HCT116 (cell line): ENCODE measurements at regions not wholly inside any gene's neighbourhood (a gene's known extent, or its start where the extent isn't known, plus 50 kb on each side); places are given as distances from the start of the nearest gene placed in this dataset.

Experiments used
- ATAC-seq: fragments of 200-7000 bp; cut with Tn5 transposase; 2 replicates; pipeline ENCODE4 v1.9.1; 2020; ENCODE audit warnings: mild to moderate bottlenecking, moderate library complexity
- BruUV-seq: library from RNA; stranded (reverse); fragments of 400-500 nt; replicated peaks from 2 replicates; lab custom pipeline; 2021; lab: Mats Ljungman, UMichigan
- CTCF ChIA-PET: fragments of 300-600 bp; sonication (Branson Sonifier 250); formaldehyde crosslinking; loops from one replicate; lab custom pipeline; 2021; ENCODE audit warnings: antibody characterized with exemption; lab: Charles Lee
- POLR2A ChIA-PET: fragments of 300-600, 350-600 bp; sonication (Branson Sonifier 250); formaldehyde crosslinking; loops from one replicate; lab custom pipeline; 2021; ENCODE audit warnings: antibody characterized with exemption; lab: Charles Lee
- RAD21 ChIA-PET, 2 experiments: fragments of 300-600 bp; sonication (Branson Sonifier 250); formaldehyde crosslinking; loops; one replicate each; lab custom pipeline; 2023; ENCODE audit warnings: low total read pairs in 2 of 2; ENCODE audit not compliant: uncharacterized antibody in 2 of 2, unreplicated experiment in 2 of 2, low non-redundant PET in 1 of 2; lab: Charles Lee
- DNase-seq: peaks from one replicate; pipeline ENCODE4 v3.0.0-alpha.2; 2010; ENCODE audit warnings: low read depth, low spot score
- H2AFZ ChIP-seq: fragments of 200-600 bp; shearing (Covaris generic), sonication (generic); 2 replicates; pipeline ENCODE4 v1.6.1; 2017; ENCODE audit warnings: low read depth, mixed run types, mixed read lengths, antibody characterized with exemption, low read length; ENCODE audit not compliant: poor library complexity, severe bottlenecking
- H3K27ac ChIP-seq: 2 replicates; pipeline ENCODE4 v1.5.1; 2012; ENCODE audit warnings: low read depth, low read length
- H3K27me3 ChIP-seq: fragments of 200-600 bp; sonication (generic); 2 replicates; pipeline ENCODE4 v1.6.1; 2016; ENCODE audit warnings: mixed run types, low read length, mixed read lengths; ENCODE audit not compliant: insufficient read depth
- H3K36me3 ChIP-seq, 2 experiments: fragments of 200-500 bp in 1 of 2; fragments of 200-600 bp in 1 of 2; sonication (Bioruptor generic) in 1 of 2; sonication (generic) in 1 of 2; 2 replicates each; pipeline versions ENCODE4 v1.5.1 to v1.6.1; 2014 to 2016; ENCODE audit warnings: low read length in 2 of 2, inconsistent platforms in 1 of 2, mixed read lengths in 1 of 2, mixed run types in 1 of 2; ENCODE audit not compliant: insufficient read depth in 2 of 2, control insufficient read depth in 1 of 2
- H3K4me1 ChIP-seq, 2 experiments: fragments of 200-600 bp in 1 of 2; sonication (generic) in 1 of 2; 2 replicates each; pipeline versions ENCODE4 v1.5.1 to v1.6.1; 2012 to 2017; ENCODE audit warnings: low read length in 2 of 2, inconsistent platforms in 1 of 2, mild to moderate bottlenecking in 1 of 2, mixed read lengths in 1 of 2, mixed run types in 1 of 2, moderate library complexity in 1 of 2; ENCODE audit not compliant: insufficient read depth in 2 of 2, control insufficient read depth in 1 of 2
- H3K4me2 ChIP-seq: fragments of 200-600 bp; sonication (generic); 2 replicates; pipeline ENCODE4 v1.6.1; 2017; ENCODE audit warnings: mixed run types, low read length, mixed read lengths
- H3K4me3 ChIP-seq, 2 experiments: fragments of 200-600 bp in 1 of 2; sonication (generic) in 1 of 2; replicated peaks in 1 of 2; 2 replicates each; pipeline ENCODE4 v1.5.1; 2011 to 2016; ENCODE audit warnings: low read length in 2 of 2, control low read depth in 1 of 2, low read depth in 1 of 2, mild to moderate bottlenecking in 1 of 2, mixed read lengths in 1 of 2, mixed run types in 1 of 2
- H3K79me2 ChIP-seq: fragments of 200-600 bp; sonication (generic); 2 replicates; pipeline ENCODE4 v1.6.1; 2017; ENCODE audit warnings: mild to moderate bottlenecking, mixed run types, low read length, moderate library complexity, mixed read lengths; ENCODE audit not compliant: insufficient read depth
- H3K9ac ChIP-seq: fragments of 200-600 bp; sonication (generic); 2 replicates; pipeline ENCODE4 v1.6.1; 2016; ENCODE audit warnings: low read length, mixed read lengths
- H3K9me2 ChIP-seq: fragments of 200-600 bp; sonication (generic), shearing (Covaris generic); 2 replicates; pipeline ENCODE4 v1.6.1; 2017; ENCODE audit warnings: mixed run types, mild to moderate bottlenecking, moderate library complexity; ENCODE audit not compliant: insufficient read depth
- H3K9me3 ChIP-seq, 2 experiments: fragments of 200-500 bp in 1 of 2; fragments of 200-600 bp in 1 of 2; sonication (Bioruptor generic) in 1 of 2; sonication (generic) in 1 of 2; 2 replicates each; pipeline ENCODE4 v1.6.1; 2014 to 2017; ENCODE audit warnings: low read length in 2 of 2, mixed read lengths in 2 of 2, inconsistent platforms in 1 of 2, low read depth in 1 of 2, mild to moderate bottlenecking in 1 of 2, mixed run types in 1 of 2, moderate library complexity in 1 of 2; ENCODE audit not compliant: control insufficient read depth in 1 of 2, insufficient read depth in 1 of 2
- H4K20me1 ChIP-seq: fragments of 200-600 bp; sonication (generic), shearing (Covaris generic); 2 replicates; pipeline ENCODE4 v1.6.1; 2017; ENCODE audit warnings: mixed run types, mild to moderate bottlenecking, moderate library complexity; ENCODE audit not compliant: insufficient read depth
- CBX3 ChIP-seq: IDR thresholded peaks from 2 replicates; pipeline ENCODE4 v1.6.1; 2012; ENCODE audit warnings: low read depth
- CEBPB ChIP-seq: IDR thresholded peaks from 2 replicates; pipeline ENCODE4 v1.6.1; 2012; ENCODE audit warnings: low read depth
- CTCF ChIP-seq, 3 experiments: fragments of 200-600 bp in 1 of 3; sonication (generic) in 1 of 3; IDR thresholded peaks in 2 of 3; conservative IDR thresholded peaks in 1 of 3; 2 replicates each; pipeline ENCODE4 v1.5.1; 2012 to 2017; ENCODE audit warnings: low read depth in 2 of 3, low read length in 2 of 3, antibody characterized with exemption in 1 of 3, borderline replicate concordance in 1 of 3, control low read depth in 1 of 3, mild to moderate bottlenecking in 1 of 3, mixed read lengths in 1 of 3, mixed run types in 1 of 3, moderate library complexity in 1 of 3; ENCODE audit not compliant: insufficient read depth in 1 of 3
- EZH2phosphoT487 ChIP-seq: fragments of 200-600 bp; IDR thresholded peaks from 2 replicates; pipeline ENCODE4 v1.6.1; 2018; ENCODE audit warnings: antibody characterized with exemption, borderline replicate concordance
- FOSL1 ChIP-seq: IDR thresholded peaks from 2 replicates; pipeline ENCODE4 v1.6.1; 2012; ENCODE audit warnings: low read depth
- JUND ChIP-seq: IDR thresholded peaks from 2 replicates; pipeline ENCODE4 v1.6.1; 2012
- MAX ChIP-seq: IDR thresholded peaks from 2 replicates; pipeline ENCODE4 v1.6.1; 2012
- POLR2A ChIP-seq: IDR thresholded peaks from 2 replicates; pipeline ENCODE4 v1.7.0; 2011; ENCODE audit warnings: borderline replicate concordance; ENCODE audit not compliant: insufficient read depth, insufficient read length; ENCODE audit errors: extremely low read depth
- POLR2AphosphoS5 ChIP-seq: IDR thresholded peaks from 2 replicates; pipeline ENCODE4 v1.6.1; 2011; ENCODE audit warnings: mild to moderate bottlenecking, low read depth, low read length, moderate library complexity
- RAD21 ChIP-seq: IDR thresholded peaks from 2 replicates; pipeline ENCODE4 v1.6.1; 2012; ENCODE audit warnings: low read depth, mild to moderate bottlenecking
- SP1 ChIP-seq: IDR thresholded peaks from 2 replicates; pipeline ENCODE4 v1.6.1; 2012; ENCODE audit warnings: low read depth
- SRF ChIP-seq: IDR thresholded peaks from 2 replicates; pipeline ENCODE4 v1.6.1; 2012; ENCODE audit warnings: low read depth
- YY1 ChIP-seq: IDR thresholded peaks from 2 replicates; pipeline ENCODE4 v1.6.1; 2011; ENCODE audit warnings: low read length, low read depth, moderate library complexity, mild to moderate bottlenecking; ENCODE audit not compliant: insufficient replicate concordance; ENCODE audit errors: extremely low read depth
- ZFX ChIP-seq: fragments of 450-650 bp; IDR thresholded peaks from 2 replicates; pipeline ENCODE4 v1.6.1; 2017
- intact Hi-C: fragments of 100-400 bp; cut with micrococcal nuclease; formaldehyde crosslinking; loops from 2 replicates; pipeline ENCODE4 v1.10.0; 2022
- TF ChIP-seq, protein P1 (sequence below): IDR thresholded peaks from 2 replicates; pipeline ENCODE4 v1.6.1; 2011; ENCODE audit warnings: mild to moderate bottlenecking, low read length, moderate library complexity; ENCODE audit not compliant: insufficient replicate concordance; ENCODE audit errors: extremely low read depth
- TF ChIP-seq, protein P2 (sequence below): IDR thresholded peaks from 2 replicates; pipeline ENCODE4 v1.6.1; 2012; ENCODE audit warnings: low read depth

- ChIA-PET POLR2A (no interaction called here), RAD21 (no interaction called here), CTCF (no interaction called here)
- Histone ChIP-seq H3K9ac (no peak overlapping the region), H3K36me3 (no peaks in the 10 kb centered on the region), H4K20me1 (no peaks in the 10 kb centered on the region), H3K9me3 (peaks cover 0 to 4% of the 10 kb centered on the region in 2 experiments; a peak in 1 of 4 replicates), H3K4me3 (no peak overlapping the region), H3K4me1 (peaks cover 16 to 24% of the 10 kb centered on the region in 2 experiments), H3K27me3 (no peaks in the 10 kb centered on the region), H2AFZ (no peak overlapping the region), H3K9me2 (no peaks in the 10 kb centered on the region), H3K27ac (no peak overlapping the region), H3K4me2 (no peak overlapping the region), H3K79me2 (no peaks in the 10 kb centered on the region)
- DNase-seq: no peak
- BruUV-seq: no TSS peak
- TF ChIP-seq YY1 (no peak), POLR2A (no peak), CTCF (IDR thresholded peaks at IDR 0.05 in 2 of 3, conservative IDR thresholded peaks at IDR 0.05 in 1 of 3; ENCODE audit: borderline replicate concordance in 1 of 3, insufficient read depth in 1 of 3, low read depth in 2 of 3, low read length in 2 of 3) (no peak), FOSL1 (no peak), EZH2phosphoT487 (no peak), CBX3 (no peak), POLR2AphosphoS5 (no peak), JUND (no peak), RAD21 (no peak), SRF (no peak), MAX (no peak), ZFX (no peak), CEBPB (no peak), SP1 (no peak)
- TF ChIP-seq, protein P1, sequence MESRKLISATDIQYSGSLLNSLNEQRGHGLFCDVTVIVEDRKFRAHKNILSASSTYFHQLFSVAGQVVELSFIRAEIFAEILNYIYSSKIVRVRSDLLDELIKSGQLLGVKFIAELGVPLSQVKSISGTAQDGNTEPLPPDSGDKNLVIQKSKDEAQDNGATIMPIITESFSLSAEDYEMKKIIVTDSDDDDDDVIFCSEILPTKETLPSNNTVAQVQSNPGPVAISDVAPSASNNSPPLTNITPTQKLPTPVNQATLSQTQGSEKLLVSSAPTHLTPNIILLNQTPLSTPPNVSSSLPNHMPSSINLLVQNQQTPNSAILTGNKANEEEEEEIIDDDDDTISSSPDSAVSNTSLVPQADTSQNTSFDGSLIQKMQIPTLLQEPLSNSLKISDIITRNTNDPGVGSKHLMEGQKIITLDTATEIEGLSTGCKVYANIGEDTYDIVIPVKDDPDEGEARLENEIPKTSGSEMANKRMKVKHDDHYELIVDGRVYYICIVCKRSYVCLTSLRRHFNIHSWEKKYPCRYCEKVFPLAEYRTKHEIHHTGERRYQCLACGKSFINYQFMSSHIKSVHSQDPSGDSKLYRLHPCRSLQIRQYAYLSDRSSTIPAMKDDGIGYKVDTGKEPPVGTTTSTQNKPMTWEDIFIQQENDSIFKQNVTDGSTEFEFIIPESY: no peak
- TF ChIP-seq, protein P2, sequence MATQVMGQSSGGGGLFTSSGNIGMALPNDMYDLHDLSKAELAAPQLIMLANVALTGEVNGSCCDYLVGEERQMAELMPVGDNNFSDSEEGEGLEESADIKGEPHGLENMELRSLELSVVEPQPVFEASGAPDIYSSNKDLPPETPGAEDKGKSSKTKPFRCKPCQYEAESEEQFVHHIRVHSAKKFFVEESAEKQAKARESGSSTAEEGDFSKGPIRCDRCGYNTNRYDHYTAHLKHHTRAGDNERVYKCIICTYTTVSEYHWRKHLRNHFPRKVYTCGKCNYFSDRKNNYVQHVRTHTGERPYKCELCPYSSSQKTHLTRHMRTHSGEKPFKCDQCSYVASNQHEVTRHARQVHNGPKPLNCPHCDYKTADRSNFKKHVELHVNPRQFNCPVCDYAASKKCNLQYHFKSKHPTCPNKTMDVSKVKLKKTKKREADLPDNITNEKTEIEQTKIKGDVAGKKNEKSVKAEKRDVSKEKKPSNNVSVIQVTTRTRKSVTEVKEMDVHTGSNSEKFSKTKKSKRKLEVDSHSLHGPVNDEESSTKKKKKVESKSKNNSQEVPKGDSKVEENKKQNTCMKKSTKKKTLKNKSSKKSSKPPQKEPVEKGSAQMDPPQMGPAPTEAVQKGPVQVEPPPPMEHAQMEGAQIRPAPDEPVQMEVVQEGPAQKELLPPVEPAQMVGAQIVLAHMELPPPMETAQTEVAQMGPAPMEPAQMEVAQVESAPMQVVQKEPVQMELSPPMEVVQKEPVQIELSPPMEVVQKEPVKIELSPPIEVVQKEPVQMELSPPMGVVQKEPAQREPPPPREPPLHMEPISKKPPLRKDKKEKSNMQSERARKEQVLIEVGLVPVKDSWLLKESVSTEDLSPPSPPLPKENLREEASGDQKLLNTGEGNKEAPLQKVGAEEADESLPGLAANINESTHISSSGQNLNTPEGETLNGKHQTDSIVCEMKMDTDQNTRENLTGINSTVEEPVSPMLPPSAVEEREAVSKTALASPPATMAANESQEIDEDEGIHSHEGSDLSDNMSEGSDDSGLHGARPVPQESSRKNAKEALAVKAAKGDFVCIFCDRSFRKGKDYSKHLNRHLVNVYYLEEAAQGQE: no peak
- ATAC-seq: no peak
- intact Hi-C loops: no loop called here
Observed at GRCh38 chr20:50323777-50324775, 133.4 kb downstream of the CEBPB start.
